ENCODE measurements at regions not wholly inside any gene's neighbourhood (a gene's known extent, or its start where the extent isn't known, plus 50 kb on each side); places are given as distances from the start of the nearest gene placed in this dataset.

GRCh38 chr2:145023334-145023934 lies 503.5 kb upstream of the ZEB2 start:
- TF ChIP-seq CTCF (conservative IDR thresholded peaks at IDR 0.05; ENCODE audit: low read depth, low read length) (no peak), EZH2 (IDR thresholded peaks at IDR 0.05; ENCODE audit: borderline replicate concordance, low read depth, low read length, poor library complexity, severe bottlenecking) (no peak)
